ENCODE measurements at regions not wholly inside any gene's neighbourhood (a gene's known extent, or its start where the extent isn't known, plus 50 kb on each side); places are given as distances from the start of the nearest gene placed in this dataset.

DNA sequence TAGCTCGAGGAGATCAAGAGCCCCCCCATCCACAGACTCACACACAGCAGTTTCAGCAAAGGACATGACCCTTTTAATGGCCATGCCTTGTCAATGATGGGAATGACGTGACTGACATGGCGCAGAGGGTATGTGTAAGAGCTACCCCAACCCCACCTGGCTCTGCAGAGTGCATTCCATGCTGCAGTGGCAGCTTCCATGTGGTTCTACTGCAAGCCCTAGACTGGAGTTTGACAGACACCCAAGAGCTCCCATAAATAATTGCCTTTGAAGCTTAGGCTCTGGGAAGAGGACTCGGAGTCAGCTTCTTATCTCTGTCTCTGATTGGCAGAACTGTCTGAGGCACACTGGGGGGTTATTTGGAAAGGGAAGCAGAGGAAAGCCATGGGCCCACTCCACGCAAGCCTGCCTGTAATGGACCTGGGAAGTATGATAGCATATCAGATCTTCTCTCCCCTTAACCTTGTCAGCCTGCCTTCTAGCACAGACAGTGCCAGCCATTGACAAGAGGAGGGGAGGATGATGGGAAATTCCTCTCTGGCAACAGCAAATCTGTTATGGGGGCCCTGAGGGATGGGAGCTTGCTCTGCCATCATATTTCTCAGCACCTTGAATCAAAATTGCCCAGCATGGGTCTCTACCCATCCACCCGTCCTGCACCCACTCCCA is 478.5 kb upstream of the PODXL start:
- no peaks in the 10 kb centered on the region for H3K36me3 ChIP-seq (ENCODE audit: insufficient read depth, low read length, poor library complexity, severe bottlenecking)
- no peak for DNase-seq (ENCODE audit: low spot score)
- TF ChIP-seq EZH2 (IDR thresholded peaks at IDR 0.05; ENCODE audit: borderline replicate concordance, low read depth, low read length, poor library complexity, severe bottlenecking): no peak
- TF ChIP-seq, protein P1, sequence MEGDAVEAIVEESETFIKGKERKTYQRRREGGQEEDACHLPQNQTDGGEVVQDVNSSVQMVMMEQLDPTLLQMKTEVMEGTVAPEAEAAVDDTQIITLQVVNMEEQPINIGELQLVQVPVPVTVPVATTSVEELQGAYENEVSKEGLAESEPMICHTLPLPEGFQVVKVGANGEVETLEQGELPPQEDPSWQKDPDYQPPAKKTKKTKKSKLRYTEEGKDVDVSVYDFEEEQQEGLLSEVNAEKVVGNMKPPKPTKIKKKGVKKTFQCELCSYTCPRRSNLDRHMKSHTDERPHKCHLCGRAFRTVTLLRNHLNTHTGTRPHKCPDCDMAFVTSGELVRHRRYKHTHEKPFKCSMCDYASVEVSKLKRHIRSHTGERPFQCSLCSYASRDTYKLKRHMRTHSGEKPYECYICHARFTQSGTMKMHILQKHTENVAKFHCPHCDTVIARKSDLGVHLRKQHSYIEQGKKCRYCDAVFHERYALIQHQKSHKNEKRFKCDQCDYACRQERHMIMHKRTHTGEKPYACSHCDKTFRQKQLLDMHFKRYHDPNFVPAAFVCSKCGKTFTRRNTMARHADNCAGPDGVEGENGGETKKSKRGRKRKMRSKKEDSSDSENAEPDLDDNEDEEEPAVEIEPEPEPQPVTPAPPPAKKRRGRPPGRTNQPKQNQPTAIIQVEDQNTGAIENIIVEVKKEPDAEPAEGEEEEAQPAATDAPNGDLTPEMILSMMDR (conservative IDR thresholded peaks at IDR 0.05; ENCODE audit: low read depth, low read length): no peak
- POLR2A ChIA-PET (ENCODE audit: low non-redundant PET): no interaction called here
- no peak overlapping the region for H3K4me3 ChIP-seq (ENCODE audit: low read depth, low read length, poor library complexity, severe bottlenecking)
- peaks cover 8% of the 10 kb centered on the region for H3K27me3 ChIP-seq (replicated peaks; ENCODE audit: insufficient read depth, low read depth, low read length, poor library complexity)
- H3K4me1 ChIP-seq (ENCODE audit: insufficient read depth, low read length, poor library complexity, severe bottlenecking): no peaks in the 10 kb centered on the region
- H3K9me3 ChIP-seq (ENCODE audit: low read depth, low read length, poor library complexity, severe bottlenecking): no peaks in the 10 kb centered on the region
- CTCF ChIA-PET: no interaction called here
- intact Hi-C loops (cut with micrococcal nuclease; ENCODE audit: unreplicated experiment): no loop called here
- no peak overlapping the region for H3K27ac ChIP-seq (ENCODE audit: low read depth, low read length, poor library complexity, severe bottlenecking)
- BruUV-seq (replicated peaks): no TSS peak

DNA sequence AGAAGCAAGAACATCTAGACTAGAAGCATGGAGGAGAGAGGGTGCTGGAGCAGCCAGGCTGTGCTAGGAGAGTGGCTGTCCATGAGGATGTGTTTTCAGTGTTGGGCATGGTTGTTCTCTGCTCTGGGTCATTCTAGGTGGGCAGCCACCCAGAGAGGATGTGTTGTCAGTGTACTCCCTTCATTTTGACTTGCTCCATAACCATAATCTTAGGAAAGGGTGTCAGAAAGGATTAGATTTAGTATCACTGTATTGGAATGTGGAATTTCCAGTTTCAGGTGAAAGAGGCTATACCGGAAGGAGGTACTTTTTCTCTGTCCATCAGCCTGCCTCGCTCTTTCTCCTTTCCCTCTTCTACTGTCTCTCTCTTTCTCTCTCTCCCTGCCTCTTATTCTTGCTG is 474.5 kb upstream of the PODXL start:
- H3K9me3 ChIP-seq (ENCODE audit: low read depth, low read length, poor library complexity, severe bottlenecking): no peaks in the 10 kb centered on the region
- TF ChIP-seq, protein P1 (conservative IDR thresholded peaks at IDR 0.05; ENCODE audit: low read depth, low read length): no peak
- no peak for TF ChIP-seq EZH2 (IDR thresholded peaks at IDR 0.05; ENCODE audit: borderline replicate concordance, low read depth, low read length, poor library complexity, severe bottlenecking)
- no peaks in the 10 kb centered on the region for H3K36me3 ChIP-seq (ENCODE audit: insufficient read depth, low read length, poor library complexity, severe bottlenecking)
- POLR2A ChIA-PET (ENCODE audit: low non-redundant PET): interaction anchor here (0.6 kb wide), 1 partner anchor 67 kb away, joined by 3 read pairs; no protein-coding TSS in a partner anchor
- H3K27me3 ChIP-seq (replicated peaks; ENCODE audit: insufficient read depth, low read depth, low read length, poor library complexity): peaks cover 10% of the 10 kb centered on the region
- CTCF ChIA-PET: no interaction called here
- no TSS peak for BruUV-seq (replicated peaks)
- H3K4me3 ChIP-seq (ENCODE audit: low read depth, low read length, poor library complexity, severe bottlenecking): no peak overlapping the region
- H3K4me1 ChIP-seq (ENCODE audit: insufficient read depth, low read length, poor library complexity, severe bottlenecking): no peaks in the 10 kb centered on the region
- no peak for DNase-seq (ENCODE audit: low spot score)
- H3K27ac ChIP-seq (ENCODE audit: low read depth, low read length, poor library complexity, severe bottlenecking): no peak overlapping the region
- intact Hi-C loops (cut with micrococcal nuclease; ENCODE audit: unreplicated experiment): no loop called here

DNA sequence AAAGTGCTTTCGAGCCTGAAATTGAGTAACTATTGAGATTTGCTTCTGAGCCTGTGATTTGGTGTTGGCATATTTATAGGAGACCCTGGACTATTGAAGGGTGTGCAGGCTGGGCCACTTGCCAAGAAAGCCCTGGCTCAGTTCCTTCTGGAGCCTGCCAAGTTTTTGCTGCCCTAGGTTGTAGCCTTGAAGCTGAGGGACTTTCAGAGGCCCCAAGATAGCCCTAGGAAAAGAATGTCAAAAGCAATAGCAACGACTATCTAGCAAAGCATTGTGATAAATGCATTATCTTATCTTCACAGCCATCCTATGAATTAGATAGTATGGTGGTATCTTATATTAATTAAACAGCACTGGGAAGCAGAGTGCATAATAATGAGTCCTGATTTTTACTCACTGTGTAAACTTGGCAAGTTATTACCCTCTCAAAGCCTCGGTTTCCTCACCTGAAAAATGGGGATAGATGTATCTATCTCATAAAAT is 473.7 kb upstream of the PODXL start:
- Histone ChIP-seq H3K4me3 (ENCODE audit: low read depth, low read length, poor library complexity, severe bottlenecking) (no peak overlapping the region), H3K4me1 (ENCODE audit: insufficient read depth, low read length, poor library complexity, severe bottlenecking) (no peaks in the 10 kb centered on the region), H3K27ac (ENCODE audit: low read depth, low read length, poor library complexity, severe bottlenecking) (no peak overlapping the region), H3K9me3 (ENCODE audit: low read depth, low read length, poor library complexity, severe bottlenecking) (no peaks in the 10 kb centered on the region), H3K36me3 (ENCODE audit: insufficient read depth, low read length, poor library complexity, severe bottlenecking) (no peaks in the 10 kb centered on the region), H3K27me3 (replicated peaks; ENCODE audit: insufficient read depth, low read depth, low read length, poor library complexity) (peaks cover 13% of the 10 kb centered on the region)
- peak; percentile 28 for DNase-seq (ENCODE audit: low spot score)
- TF ChIP-seq, protein P1 (conservative IDR thresholded peaks at IDR 0.05; ENCODE audit: low read depth, low read length): no peak
- TF ChIP-seq EZH2 (IDR thresholded peaks at IDR 0.05; ENCODE audit: borderline replicate concordance, low read depth, low read length, poor library complexity, severe bottlenecking): no peak
- intact Hi-C loops (cut with micrococcal nuclease; ENCODE audit: unreplicated experiment): no loop called here
- BruUV-seq (replicated peaks): no TSS peak
- POLR2A ChIA-PET (ENCODE audit: low non-redundant PET): no interaction called here
- CTCF ChIA-PET: no interaction called here

Measured in A673 (cell line).